HG02840 (cell line): ENCODE measurements at regions not wholly inside any gene's neighbourhood (a gene's known extent, or its start where the extent isn't known, plus 50 kb on each side); places are given as distances from the start of the nearest gene placed in this dataset.

ENCODE experiments used
- ATAC-seq: cut with Tn5 transposase; IDR thresholded peaks from one replicate; pipeline ENCODE4 v1.9.1; 2021; ENCODE audit warnings: mild to moderate bottlenecking, moderate library complexity, moderate number of reproducible peaks; ENCODE audit not compliant: unreplicated experiment, low FRiP score

DNA sequence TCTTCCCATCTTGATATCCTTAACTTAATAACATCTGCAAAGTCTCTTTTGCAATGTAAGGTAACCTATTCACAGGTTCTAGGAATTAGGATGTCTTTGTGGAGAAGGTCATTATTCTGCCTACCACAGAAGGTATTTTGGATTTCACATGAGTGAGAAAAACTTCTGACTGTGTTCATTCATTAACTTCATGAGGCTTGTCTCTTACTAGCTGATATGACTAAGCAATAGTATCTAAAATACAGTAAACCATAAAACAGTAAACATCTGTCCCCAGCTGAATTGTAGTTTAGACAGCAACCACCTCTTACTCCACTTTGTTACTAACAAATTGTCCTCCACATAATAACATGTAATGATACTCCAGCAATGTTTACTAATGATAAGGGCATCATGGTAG, 198.1 kb downstream of the SEC23A start:
- ATAC-seq, result no peak

DNA sequence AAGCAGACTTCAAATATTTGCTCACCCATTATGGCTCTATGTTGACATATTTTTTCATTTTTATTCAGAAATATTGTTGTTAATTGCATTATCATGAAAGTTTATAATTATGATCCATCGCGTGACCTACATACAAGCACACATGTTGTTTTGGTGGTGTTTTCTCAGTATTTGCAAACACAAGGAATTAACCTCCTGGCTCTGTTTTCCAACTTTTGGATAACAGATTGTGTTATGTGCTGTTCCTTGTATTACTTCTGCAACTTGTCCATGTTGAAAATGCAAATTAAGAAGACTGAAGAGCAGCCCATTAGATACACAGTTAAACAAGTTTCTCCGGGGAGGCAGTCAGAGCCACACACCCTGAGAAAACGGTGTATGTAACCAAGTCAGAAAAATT, 201.2 kb downstream of the SEC23A start:
- ATAC-seq, result no peak

DNA sequence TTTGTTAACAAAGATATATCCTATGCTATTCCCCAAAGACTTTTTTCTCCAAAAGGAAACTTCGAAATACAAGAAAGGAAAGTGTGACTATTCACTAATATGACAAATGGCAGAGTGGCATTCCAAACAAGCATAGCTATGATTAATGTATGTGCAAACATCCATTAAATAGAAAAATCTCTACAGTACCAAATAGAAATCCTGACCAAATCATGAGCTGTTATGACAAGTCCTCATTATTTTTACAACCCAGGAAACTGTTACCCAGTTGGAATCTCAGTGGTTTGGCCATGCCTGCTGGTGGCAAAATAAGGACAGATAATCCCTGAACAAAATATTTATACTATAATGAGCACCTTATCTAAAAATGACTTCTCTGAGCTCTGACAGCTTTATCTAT, 202.1 kb downstream of the SEC23A start:
- ATAC-seq, result no peak

DNA sequence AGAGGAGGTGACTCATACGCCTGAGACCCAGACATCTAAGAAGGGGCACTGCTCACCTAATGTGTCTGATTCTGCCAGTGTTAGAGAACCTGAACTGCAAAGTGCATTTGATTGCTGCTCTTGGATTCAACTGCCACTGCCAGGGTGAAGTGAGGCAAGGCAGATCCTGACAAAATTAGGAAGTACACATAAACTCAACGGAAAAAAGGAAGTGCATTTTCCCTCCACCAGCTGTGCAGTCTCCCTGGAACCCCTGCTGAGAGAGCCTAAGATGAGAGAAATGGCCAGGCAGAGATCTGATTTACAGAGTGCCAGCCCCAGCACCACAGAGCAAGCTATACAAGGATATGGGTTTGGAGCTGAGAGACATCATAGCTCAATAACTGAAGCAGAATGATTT, 215.3 kb downstream of the SEC23A start:
- ATAC-seq, result no peak

DNA sequence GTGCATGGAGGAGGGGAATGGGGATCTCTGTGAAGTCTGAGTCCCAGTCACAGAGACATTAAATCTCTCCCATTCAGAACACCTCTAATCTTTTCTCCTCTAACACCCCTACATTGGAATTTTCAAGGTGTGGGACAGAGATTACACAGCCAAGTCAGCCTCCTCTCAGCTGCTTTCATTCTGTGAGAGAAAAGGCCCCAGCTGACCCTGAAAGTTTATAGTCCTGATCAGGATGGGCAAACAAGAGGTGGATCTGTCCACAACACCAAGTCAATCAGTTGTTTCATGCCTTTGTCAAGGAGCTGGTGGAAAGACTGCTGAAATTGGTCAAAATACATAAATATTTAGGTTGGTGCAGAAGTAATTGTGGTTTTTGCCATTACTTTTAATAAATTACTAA, 218.9 kb downstream of the SEC23A start:
- ATAC-seq, result no peak

DNA sequence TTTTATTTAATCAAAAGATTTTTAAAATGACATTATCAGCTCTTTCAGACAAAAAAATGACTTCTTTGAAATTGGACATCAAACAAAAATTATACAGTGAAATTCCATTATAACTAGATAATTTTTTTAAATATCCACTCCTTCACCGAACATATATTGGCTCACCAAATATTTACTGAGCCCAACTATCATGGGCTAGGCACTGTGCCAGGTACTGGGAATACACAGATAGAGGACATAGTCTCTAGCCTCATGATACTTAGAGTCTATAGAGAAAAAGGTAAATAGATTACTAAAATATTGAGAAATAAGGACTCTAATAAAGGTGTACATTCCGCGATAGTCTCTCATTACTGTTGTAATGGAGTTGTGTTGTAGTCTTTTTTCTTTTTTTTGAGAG, 219.9 kb downstream of the SEC23A start:
- no peak for ATAC-seq

DNA sequence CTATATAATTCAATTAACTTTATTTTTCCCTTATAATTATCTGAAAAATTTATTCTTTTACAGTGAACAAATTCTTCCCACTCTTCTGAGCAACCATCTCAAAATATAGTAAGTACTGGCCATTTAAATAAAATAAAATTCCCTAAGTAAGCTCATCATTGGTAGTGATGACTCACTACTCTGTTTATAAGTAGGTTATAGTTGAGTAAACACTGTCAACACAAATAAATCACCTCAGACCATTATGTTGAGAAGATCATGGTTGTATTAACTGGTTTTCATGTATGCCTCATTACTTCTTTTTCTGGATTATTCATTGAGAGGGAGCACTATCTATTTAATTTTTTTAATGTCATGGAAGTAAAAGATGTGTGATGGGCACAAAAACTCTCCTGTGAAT, 220.5 kb downstream of the SEC23A start:
- no peak for ATAC-seq

DNA sequence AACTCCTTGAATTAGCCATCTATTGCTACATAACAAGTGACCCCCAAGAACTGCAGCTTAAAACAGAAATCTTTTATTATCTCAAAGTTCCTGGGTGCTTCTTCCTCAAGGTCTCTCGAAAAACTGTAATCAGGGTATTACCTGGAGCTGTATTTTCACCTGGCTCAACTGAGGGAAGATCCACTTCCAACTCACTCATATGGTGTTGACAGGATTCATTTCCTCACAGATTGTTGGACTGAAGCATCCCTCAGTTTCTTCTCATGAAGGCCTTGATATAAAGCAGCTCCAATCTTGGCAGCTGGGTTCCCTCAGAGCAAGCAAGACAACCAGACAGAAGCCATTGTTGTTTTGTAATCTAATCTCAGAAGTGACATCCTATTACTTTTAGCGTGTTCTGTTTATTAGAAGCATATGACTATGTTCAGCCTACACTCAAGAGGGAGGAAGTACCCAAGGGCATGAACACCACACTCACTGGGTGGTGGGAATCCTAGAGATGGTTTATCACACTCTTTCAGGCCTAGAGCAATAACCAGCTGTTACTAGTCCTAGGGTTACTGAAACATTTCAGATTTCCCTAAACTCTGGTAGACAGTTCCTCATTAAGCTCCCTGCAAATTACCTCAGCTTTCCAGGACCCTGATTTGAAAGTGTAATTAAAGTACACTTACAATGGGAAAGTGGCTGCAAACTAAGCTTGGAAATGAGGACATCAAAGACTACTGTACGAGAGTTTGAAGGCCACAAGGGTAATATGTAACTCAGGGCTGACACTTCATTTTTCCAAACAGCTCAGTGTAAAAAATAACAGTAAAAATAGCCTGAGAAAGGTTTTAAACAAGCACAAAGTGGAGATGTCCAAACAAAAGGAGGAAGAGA, 222.2 kb downstream of the SEC23A start:
- no peak for ATAC-seq

DNA sequence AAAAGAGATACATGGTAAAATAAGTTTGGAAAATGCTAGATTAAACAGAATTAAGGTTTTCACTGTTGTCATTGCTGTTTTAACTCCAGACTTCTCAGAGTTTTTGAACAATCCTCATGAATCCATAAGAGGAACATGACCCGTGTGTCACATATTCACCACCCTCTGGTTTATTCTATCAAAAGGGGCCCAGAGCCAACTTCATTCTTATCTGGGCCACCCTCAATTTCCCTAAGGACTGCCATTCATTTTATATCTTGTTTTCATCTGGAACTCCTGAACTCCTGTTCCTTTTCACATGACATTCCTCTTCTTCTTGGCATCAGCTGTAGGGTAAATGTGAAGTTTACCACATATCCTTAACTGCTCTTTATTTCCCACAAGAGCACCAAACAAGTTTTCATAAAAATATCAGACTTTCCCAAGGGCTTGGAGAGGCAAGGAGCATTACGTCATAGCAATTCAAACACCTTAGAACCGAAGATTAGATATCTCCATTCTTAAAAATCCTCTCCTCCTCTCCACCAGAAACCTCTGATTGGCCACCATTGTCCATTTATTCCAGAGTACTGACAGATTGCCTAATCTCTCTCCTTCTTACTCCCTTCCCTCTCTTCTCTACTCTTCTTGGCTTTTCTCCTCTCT, 225.2 kb downstream of the SEC23A start:
- ATAC-seq, result no peak

DNA sequence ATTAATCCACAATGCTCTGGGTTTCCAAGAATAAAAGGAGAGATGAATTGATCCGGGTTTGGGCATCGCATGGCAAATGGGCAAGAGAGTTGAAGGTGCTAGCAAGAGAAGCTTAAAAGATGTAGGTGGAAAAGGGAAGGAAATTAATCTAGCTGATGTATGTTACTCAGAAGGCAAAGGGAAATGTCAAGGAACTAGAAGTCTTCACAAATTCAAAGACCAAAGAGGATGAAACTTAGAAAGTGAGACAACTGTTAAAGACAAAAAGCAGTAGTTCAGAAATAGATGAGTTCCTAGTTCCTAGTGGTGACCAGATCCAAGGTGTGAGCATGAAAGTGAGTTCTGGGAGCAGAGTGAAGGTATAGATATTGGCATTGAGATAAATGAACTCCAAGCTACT, 228.3 kb downstream of the SEC23A start:
- ATAC-seq, result no peak

DNA sequence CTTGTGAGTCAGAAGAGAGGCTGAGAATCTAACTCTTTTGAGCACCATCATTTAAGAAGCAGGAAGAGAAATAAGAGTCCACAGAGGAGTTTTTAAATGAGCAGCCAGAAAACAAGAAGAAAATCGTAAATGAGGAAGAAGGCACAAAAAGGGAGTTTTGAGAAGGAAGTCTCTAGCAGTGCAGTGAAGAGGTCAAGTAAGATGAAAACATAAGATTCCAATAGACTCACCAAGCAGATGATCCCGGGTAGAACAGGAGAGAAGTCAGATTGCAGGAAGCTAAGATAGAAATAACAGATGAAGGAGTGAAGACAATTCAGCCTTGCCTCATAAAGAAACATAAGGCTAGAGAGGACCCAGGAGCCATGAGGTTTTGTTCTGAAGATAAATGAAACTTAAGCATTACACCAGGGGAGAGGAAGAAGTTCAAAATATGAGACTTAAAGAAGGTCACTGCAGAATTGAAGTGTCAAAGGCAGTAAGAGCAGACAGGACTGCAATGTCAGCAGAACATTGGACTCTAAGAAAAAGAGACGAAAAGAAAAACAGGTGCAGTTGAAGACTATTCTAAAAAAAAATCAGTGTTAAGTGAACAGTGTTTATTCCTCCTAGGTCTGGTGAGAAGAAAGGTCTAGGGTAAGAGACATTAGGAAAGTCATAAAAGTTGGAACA, 229.0 kb downstream of the SEC23A start:
- no peak for ATAC-seq

DNA sequence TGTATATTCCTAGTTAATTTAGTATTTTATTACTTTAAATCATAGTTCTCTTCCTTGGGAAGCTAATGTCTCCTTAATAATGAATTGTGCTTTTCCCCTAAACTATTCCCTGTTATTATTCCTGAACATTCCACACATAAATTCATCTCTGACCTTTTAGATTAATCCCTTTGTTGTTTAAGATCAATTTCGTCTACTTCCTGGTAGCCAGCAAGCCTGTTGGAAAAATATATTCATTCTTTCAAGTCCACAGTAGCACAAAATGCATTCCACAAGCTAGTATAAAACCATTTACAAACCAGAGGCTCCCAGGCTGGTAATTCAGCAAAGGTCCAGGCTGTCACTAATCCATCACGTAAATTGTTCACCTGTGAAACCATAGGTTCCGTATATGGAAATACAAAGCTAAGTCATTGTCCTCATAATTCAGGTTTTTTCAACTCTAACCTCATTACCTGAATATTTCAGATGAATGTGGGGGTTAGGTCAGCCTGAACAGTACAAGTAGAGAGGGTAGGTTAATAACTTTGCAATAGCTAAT, 232.7 kb downstream of the SEC23A start:
- no peak for ATAC-seq

DNA sequence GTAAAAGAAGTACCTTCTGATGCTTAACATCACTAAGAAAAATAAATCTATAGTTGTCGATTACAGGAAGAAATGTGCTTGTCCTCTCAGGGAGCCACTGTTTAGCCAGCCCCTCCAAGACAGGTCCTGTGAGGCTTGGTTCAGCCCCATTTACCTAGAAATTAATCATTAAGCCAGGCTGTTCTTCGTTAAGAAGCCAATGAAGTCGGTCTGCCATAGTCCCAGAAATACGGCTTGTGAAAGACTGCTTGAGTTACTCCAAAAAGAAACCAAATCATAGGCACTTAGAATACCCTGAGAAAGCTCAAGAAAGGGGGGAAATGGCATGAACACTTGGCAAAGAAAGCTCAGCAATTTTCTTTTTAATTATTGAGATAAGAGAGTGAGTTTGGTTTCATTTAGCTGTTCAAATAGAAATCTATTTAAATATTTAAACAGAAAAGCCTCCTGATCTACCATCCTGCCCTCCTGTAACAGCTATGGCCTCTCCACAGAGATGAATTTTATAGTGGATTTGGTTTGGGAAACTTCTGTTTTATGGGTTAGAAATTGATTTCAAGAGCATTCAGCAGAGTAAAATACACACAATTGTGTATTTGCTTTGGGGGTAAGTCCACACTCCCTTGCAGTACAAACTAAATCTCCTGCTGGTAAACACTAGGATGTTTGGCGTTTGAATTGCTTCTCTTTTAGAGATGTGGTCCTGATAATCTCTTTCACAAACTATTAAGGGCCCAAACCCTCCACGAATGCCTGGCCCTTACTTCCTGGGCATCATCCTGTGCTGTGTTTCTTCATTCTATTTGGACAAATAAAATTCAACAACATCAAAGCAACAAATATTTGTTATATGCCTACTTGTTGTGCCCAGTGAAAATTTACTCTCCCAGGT, 234.4 kb downstream of the SEC23A start:
- ATAC-seq, result no peak

DNA sequence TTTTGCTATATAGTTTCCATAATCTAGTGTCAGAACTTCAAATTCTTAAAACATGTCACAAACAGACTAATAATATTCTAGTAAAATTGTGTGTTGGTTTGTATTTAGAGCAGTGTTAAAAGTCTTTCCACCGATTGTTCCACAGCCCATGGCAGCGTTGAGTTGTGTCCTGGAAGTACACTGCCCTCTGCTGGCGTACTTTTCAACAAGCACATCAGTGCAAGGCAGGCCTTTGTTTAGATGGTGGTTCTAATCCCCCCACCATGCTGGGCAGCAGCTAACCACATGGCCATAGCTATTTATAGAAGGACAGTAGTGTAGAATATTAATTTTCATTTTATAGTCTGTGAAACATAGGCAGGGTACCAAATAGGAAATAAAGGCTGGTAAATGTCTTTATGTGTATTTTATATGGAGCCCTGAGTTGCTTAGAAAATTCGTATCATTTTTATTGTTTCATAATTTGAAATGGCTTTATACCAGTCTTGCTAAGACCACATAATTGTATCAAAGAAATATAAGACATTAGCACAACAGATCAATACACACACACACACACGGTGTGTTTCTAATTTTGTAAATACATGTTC, 235.4 kb downstream of the SEC23A start:
- peak; percentile 85 for ATAC-seq

DNA sequence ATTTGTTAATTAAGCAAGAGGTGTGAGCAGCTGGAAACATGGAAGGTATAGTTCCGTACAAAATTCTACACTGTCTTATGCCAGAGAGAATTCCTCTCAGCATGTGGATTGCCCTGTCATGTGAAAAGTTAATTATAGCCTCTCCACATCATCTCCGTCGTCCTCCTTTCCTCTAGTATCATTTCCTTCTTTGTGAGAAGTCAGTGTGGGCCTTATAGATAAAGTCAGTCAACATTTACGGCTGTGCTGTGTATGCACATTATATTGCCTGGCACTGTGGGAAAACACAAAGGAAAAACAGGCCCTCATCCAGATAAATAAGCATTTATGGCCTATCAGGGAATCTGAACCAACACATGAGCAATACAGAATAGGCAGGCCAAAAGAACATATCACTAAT, 236.6 kb downstream of the SEC23A start:
- no peak for ATAC-seq

DNA sequence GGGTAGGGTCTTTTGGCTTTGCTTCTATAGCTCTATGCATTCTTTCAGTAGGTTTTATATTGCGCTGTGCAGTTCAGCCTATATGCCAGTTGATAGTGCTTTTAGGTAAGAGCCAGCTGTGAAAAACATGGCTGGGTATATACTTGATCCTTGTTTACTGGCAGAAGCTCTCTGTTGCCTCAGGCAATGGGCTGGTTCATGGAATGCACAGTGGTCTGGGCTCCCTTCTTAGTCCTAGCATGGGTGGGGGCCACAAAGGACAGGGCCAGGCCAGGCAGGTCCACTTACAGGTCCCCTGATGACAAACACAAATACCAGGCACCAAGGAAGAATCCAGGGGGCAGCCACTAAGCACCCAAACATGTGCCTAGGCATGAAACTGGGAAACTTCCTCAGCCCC, 240.7 kb downstream of the SEC23A start:
- ATAC-seq, result no peak

DNA sequence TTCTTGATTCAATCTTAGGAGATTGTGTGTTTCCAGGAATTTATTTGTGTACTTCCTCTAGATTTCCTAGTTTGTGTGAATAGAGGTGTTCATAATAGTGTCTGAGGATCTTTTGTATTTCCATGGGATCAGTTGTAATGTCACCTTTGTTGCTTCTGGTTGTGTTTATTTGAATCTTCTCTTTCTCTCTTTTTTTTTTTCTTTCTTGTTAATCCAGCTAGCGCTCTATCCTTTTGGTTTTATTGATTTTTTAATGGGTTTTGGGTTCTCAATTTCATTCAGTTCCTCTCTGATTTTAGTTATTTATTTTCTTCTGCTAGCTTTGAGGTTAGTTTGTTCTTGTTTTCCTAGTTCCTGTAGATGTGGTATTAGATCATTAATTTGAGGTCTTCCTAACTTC, 242.5 kb downstream of the SEC23A start:
- ATAC-seq, result no peak

DNA sequence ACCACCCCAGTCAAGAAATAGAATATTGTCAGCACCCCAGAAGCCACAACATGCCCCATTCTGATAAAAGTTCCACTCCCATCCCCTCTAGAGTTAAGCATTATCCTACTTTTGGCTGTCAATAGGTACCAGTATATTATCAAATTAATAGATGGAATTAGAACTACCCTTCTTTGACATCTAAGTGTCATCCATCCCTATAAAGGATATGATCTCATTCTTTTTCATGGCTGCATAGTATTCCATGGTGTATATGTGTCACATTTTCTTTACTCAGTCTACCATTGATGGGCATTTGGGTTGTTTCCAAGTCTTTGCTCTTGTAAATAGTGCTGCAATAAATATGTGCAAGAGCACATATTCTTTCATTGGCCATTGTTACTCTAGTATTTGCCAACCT, 246.2 kb downstream of the SEC23A start:
- no peak for ATAC-seq

DNA sequence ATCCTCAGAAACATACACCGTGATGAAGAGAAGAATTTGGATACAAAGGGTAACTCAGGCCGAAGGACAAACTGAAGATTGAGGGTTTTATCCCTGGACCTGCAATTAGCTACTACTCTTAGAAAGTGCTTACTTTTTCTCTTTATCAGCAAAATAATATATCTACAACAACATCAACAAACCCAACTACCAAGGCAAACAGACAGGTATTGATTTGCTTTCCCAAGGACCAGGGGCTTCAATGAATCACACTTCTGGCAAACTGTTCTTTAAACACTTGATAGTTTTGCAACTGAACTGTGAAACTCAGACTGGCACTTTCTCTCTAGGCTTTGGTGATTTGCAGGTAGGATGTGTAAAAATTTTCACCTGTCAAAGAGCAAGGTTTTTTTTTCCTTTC, 247.5 kb downstream of the SEC23A start:
- no peak for ATAC-seq

DNA sequence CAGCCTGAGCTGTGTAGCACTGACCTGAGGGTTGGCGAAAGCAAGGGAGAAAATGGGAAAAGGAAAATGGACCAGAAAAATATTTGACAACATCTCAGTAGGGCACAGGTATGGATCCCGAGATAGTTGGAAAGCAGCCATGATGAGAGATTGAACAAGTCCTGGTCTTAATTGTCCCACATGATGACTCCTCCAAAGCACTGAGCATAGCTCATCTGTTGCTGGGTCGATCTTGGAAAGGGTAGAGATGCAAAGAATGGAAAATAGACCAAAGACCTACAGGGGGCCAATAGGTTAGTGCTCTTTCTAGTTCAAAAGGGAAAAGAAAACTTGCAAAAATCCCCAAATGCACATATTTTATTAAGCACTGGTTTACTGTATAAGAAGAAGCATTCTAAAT, 251.9 kb downstream of the SEC23A start:
- ATAC-seq, result no peak
